Large intestine (tissue), 3 donors: ENCODE measurements at regions not wholly inside any gene's neighbourhood (a gene's known extent, or its start where the extent isn't known, plus 50 kb on each side); places are given as distances from the start of the nearest gene placed in this dataset.

Source experiments
- DNase-seq, 2 donors: peaks; one replicate each; pipeline versions ENCODE4 v3.0.0 to v3.0.0-alpha.2; 2013
- H3K27ac ChIP-seq: one replicate; pipeline ENCODE4 v1.5.1; 2013; ENCODE audit warnings: low read length
- H3K27me3 ChIP-seq: 2 replicates; pipeline ENCODE4 v1.6.1; 2013; ENCODE audit warnings: low read length; ENCODE audit not compliant: control insufficient read depth, insufficient read depth
- H3K36me3 ChIP-seq: 2 replicates; pipeline ENCODE4 v1.6.1; 2013; ENCODE audit warnings: low read length; ENCODE audit not compliant: control insufficient read depth, insufficient read depth
- H3K4me1 ChIP-seq: one replicate; pipeline ENCODE4 v1.6.1; 2013; ENCODE audit warnings: low read length; ENCODE audit not compliant: control insufficient read depth, insufficient read depth
- H3K4me3 ChIP-seq: one replicate; pipeline ENCODE4 v1.5.1; 2013; ENCODE audit warnings: low read length
- H3K9me3 ChIP-seq: one replicate; pipeline ENCODE4 v1.6.1; 2013; ENCODE audit warnings: mild to moderate bottlenecking, low read depth, low read length, moderate library complexity; ENCODE audit not compliant: control insufficient read depth
- WGBS: methylation state at CpG from one replicate; pipeline ENCODE4 v1.1.5; 2013; ENCODE audit warnings: low lambda C conversion rate; ENCODE audit not compliant: insufficient coverage; 5-methylcytosine and 5-hydroxymethylcytosine counted together

- DNase-seq, result no peak
- no peaks in the 10 kb centered on the region for H3K36me3 ChIP-seq
- no peaks in the 10 kb centered on the region for H3K27me3 ChIP-seq
- H3K27ac ChIP-seq, result no peak overlapping the region
- no peaks in the 10 kb centered on the region for H3K9me3 ChIP-seq
- H3K4me1 ChIP-seq, result no peaks in the 10 kb centered on the region
- no peak overlapping the region for H3K4me3 ChIP-seq
These were observed 170.8 kb downstream of the ETAA1 start for GRCh38 chr2:67567886-67568285.

- WGBS, result no CpG with 5 or more reads among the region's 2 CpGs
- H3K27me3 ChIP-seq, result no peaks in the 10 kb centered on the region
- no peak overlapping the region for H3K27ac ChIP-seq
- H3K4me1 ChIP-seq, result no peaks in the 10 kb centered on the region
- no peak for DNase-seq
- H3K4me3 ChIP-seq, result no peak overlapping the region
- H3K36me3 ChIP-seq, result no peaks in the 10 kb centered on the region
- no peaks in the 10 kb centered on the region for H3K9me3 ChIP-seq
These were observed 173.5 kb downstream of the ETAA1 start for GRCh38 chr2:67570611-67571010.

- no peak overlapping the region for H3K4me3 ChIP-seq
- H3K9me3 ChIP-seq, result no peaks in the 10 kb centered on the region
- no peaks in the 10 kb centered on the region for H3K36me3 ChIP-seq
- H3K27me3 ChIP-seq, result no peaks in the 10 kb centered on the region
- DNase-seq, result peak in 1 of 2 donors; percentile 37
- no peaks in the 10 kb centered on the region for H3K4me1 ChIP-seq
- H3K27ac ChIP-seq, result no peak overlapping the region
These were observed 174.9 kb downstream of the ETAA1 start for GRCh38 chr2:67571785-67572718.

- Histone ChIP-seq H3K9me3 (no peaks in the 10 kb centered on the region), H3K27ac (no peak overlapping the region), H3K27me3 (no peaks in the 10 kb centered on the region), H3K36me3 (no peaks in the 10 kb centered on the region), H3K4me3 (no peak overlapping the region), H3K4me1 (no peaks in the 10 kb centered on the region)
- no peak for DNase-seq
- 86% methylated on average over 1 of the region's 3 CpGs for WGBS
These were observed 175.7 kb downstream of the ETAA1 start for GRCh38 chr2:67572721-67573435.

GRCh38 chr2:67574230-67574629, 177.1 kb downstream of the ETAA1 start:
- Histone ChIP-seq H3K36me3 (no peaks in the 10 kb centered on the region), H3K4me3 (no peak overlapping the region), H3K4me1 (no peaks in the 10 kb centered on the region), H3K27ac (no peak overlapping the region), H3K9me3 (no peaks in the 10 kb centered on the region), H3K27me3 (no peaks in the 10 kb centered on the region)
- WGBS, result no CpG with 5 or more reads among the region's 2 CpGs
- DNase-seq, result no peak

- no peaks in the 10 kb centered on the region for H3K27me3 ChIP-seq
- DNase-seq, result no peak
- no peak overlapping the region for H3K4me3 ChIP-seq
- no peaks in the 10 kb centered on the region for H3K36me3 ChIP-seq
- H3K4me1 ChIP-seq, result no peaks in the 10 kb centered on the region
- no peaks in the 10 kb centered on the region for H3K9me3 ChIP-seq
- WGBS, result no CpG with 5 or more reads among the region's 2 CpGs
- no peak overlapping the region for H3K27ac ChIP-seq
These were observed 179.1 kb downstream of the ETAA1 start for GRCh38 chr2:67576226-67576625.

- no peak overlapping the region for H3K27ac ChIP-seq
- DNase-seq, result no peak
- H3K36me3 ChIP-seq, result no peaks in the 10 kb centered on the region
- peaks cover 5% of the 10 kb centered on the region for H3K9me3 ChIP-seq
- WGBS, result no CpG with 5 or more reads among the region's 4 CpGs
- H3K27me3 ChIP-seq, result no peaks in the 10 kb centered on the region
- H3K4me1 ChIP-seq, result no peaks in the 10 kb centered on the region
- no peak overlapping the region for H3K4me3 ChIP-seq
These were observed 179.9 kb downstream of the ETAA1 start for GRCh38 chr2:67576991-67577390.

- H3K27ac ChIP-seq, result no peak overlapping the region
- H3K4me1 ChIP-seq, result no peaks in the 10 kb centered on the region
- peak in 1 of 2 donors; percentile 57 for DNase-seq
- H3K4me3 ChIP-seq, result no peak overlapping the region
- WGBS, result no CpG with 5 or more reads among the region's 2 CpGs
- H3K27me3 ChIP-seq, result no peaks in the 10 kb centered on the region
- peaks cover 20% of the 10 kb centered on the region for H3K9me3 ChIP-seq
- H3K36me3 ChIP-seq, result no peaks in the 10 kb centered on the region
These were observed 182.1 kb downstream of the ETAA1 start for GRCh38 chr2:67579216-67579615.

- H3K9me3 ChIP-seq, result peaks cover 22% of the 10 kb centered on the region
- no peaks in the 10 kb centered on the region for H3K36me3 ChIP-seq
- H3K27ac ChIP-seq, result no peak overlapping the region
- H3K27me3 ChIP-seq, result no peaks in the 10 kb centered on the region
- no peak for DNase-seq
- WGBS, result no CpG with 5 or more reads among the region's 1 CpG
- H3K4me3 ChIP-seq, result no peak overlapping the region
- no peaks in the 10 kb centered on the region for H3K4me1 ChIP-seq
These were observed 182.7 kb downstream of the ETAA1 start for GRCh38 chr2:67579806-67580205.

GRCh38 chr2:67581751-67582150, 184.6 kb downstream of the ETAA1 start:
- no peak for DNase-seq
- H3K4me3 ChIP-seq, result no peak overlapping the region
- H3K36me3 ChIP-seq, result no peaks in the 10 kb centered on the region
- H3K9me3 ChIP-seq, result peaks cover 32% of the 10 kb centered on the region
- H3K27ac ChIP-seq, result no peak overlapping the region
- no peaks in the 10 kb centered on the region for H3K4me1 ChIP-seq
- H3K27me3 ChIP-seq, result no peaks in the 10 kb centered on the region
- WGBS, result 89% methylated on average over 3 of the region's 7 CpGs
